ENCODE measurements at regions not wholly inside any gene's neighbourhood (a gene's known extent, or its start where the extent isn't known, plus 50 kb on each side); places are given as distances from the start of the nearest gene placed in this dataset.
A peak's percentile ranks its signal among the peaks of the same experiment; 100 is the strongest.

DNA sequence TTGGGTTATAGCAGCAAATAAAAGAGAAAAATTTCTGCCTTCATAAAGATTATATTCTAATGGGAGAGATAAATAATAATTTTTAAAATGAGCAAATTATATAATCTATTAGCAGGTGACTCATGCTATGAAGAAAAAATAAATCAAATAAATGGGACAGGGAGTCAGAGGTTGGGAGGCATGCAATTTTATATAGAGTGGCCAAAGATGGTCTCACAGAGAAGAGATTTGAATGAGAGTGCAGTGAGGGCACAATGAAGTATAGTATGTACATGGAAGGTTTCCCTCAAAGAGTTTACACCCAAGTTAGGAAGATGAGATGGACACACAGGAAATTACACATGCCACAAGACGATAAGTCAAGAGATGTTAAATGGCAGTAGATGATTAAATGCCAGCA is 369.4 kb downstream of the TXNL1 start:
- TF ChIP-seq ESRRG (CRISPR knock-in tag; IDR thresholded peaks at IDR 0.05): no peak
- TF ChIP-seq, protein P1, sequence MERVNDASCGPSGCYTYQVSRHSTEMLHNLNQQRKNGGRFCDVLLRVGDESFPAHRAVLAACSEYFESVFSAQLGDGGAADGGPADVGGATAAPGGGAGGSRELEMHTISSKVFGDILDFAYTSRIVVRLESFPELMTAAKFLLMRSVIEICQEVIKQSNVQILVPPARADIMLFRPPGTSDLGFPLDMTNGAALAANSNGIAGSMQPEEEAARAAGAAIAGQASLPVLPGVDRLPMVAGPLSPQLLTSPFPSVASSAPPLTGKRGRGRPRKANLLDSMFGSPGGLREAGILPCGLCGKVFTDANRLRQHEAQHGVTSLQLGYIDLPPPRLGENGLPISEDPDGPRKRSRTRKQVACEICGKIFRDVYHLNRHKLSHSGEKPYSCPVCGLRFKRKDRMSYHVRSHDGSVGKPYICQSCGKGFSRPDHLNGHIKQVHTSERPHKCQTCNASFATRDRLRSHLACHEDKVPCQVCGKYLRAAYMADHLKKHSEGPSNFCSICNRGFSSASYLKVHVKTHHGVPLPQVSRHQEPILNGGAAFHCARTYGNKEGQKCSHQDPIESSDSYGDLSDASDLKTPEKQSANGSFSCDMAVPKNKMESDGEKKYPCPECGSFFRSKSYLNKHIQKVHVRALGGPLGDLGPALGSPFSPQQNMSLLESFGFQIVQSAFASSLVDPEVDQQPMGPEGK (CRISPR knock-in tag; IDR thresholded peaks at IDR 0.05; ENCODE audit: borderline replicate concordance): no peak
- no peak for ATAC-seq

DNA sequence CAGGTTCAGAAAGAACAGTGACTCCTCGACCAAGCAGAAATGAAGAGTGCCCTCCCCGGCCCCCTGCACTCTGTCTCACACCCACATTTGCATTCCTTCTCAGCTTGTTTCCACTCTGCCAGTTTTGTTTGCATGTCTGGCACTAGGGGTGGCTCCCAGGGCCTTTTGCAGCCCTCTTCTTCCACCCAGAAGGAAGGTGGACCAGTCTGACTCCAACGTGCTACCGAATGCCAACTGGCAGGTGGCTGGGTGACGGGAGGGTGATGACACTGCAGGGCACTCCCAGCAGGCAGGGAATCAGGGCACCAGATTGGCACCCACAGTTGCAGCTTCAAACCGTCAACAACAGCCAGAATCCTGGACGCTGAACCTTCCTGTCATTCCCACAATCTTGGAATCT is 371.1 kb downstream of the TXNL1 start:
- ATAC-seq: no peak
- TF ChIP-seq ZFP30 (CRISPR knock-in tag; IDR thresholded peaks at IDR 0.05) (no peak), SNAI2 (CRISPR knock-in tag; IDR thresholded peaks at IDR 0.05) (no peak), TOX (CRISPR knock-in tag; IDR thresholded peaks at IDR 0.05; ENCODE audit: borderline replicate concordance) (no peak), TCF4 (CRISPR knock-in tag; IDR thresholded peaks at IDR 0.05; ENCODE audit: borderline replicate concordance) (no peak)
- TF ChIP-seq, protein P1 (CRISPR knock-in tag; IDR thresholded peaks at IDR 0.05; ENCODE audit: borderline replicate concordance): no peak
- TF ChIP-seq, protein P2, sequence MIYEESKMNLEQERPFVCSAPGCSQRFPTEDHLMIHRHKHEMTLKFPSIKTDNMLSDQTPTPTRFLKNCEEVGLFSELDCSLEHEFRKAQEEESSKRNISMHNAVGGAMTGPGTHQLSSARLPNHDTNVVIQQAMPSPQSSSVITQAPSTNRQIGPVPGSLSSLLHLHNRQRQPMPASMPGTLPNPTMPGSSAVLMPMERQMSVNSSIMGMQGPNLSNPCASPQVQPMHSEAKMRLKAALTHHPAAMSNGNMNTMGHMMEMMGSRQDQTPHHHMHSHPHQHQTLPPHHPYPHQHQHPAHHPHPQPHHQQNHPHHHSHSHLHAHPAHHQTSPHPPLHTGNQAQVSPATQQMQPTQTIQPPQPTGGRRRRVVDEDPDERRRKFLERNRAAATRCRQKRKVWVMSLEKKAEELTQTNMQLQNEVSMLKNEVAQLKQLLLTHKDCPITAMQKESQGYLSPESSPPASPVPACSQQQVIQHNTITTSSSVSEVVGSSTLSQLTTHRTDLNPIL (CRISPR knock-in tag; IDR thresholded peaks at IDR 0.05; ENCODE audit: low read depth): no peak

DNA sequence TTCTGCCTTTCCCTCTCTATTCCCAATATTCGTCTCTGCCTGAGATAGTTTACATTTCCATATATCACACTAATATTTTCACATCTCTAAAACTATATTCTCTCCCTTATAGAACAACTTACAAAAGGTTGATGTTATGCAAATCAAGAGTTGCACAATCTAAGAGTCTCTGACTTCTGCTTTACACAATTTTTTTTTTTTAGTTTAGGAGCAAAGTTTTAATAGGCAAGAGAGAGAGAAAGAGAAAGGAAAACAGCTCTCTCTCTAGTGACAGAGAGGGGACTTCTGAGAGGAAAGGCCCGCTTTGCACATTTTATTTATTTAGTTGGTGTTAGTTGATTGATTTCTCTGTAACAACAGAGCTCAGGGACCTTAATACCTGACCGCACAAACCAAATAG is 380.2 kb downstream of the TXNL1 start:
- TF ChIP-seq RARB (CRISPR knock-in tag; IDR thresholded peaks at IDR 0.05): no peak
- no peak for TF ChIP-seq ARNTL (CRISPR knock-in tag; IDR thresholded peaks at IDR 0.05; ENCODE audit: borderline replicate concordance, low read depth)
- no peak for ATAC-seq

DNA sequence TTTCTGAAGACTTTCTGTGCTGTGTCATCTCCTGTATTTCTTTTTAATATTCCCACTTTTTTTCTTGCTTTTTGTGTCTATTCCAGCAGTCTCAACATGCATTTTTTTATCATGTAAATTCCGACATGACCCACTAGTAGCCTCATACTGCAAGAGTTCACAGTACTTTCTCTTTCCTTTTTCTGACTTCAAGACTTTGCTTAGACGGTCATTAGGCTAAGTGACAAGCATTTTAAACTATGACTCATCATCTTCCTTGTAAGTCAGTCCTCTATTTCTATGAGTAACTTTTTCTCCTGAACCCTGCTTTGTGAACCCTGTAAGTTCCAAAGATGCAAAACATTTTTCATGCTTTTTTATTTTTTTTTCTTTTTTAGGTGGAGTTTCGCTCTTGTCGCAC is 381.2 kb downstream of the TXNL1 start:
- ATAC-seq: peak; percentile 81
- TF ChIP-seq TCF4 (CRISPR knock-in tag; IDR thresholded peaks at IDR 0.05; ENCODE audit: borderline replicate concordance) (no peak), GLIS3 (CRISPR knock-in tag; IDR thresholded peaks at IDR 0.05) (no peak), ZC3H10 (CRISPR knock-in tag; IDR thresholded peaks at IDR 0.05) (no peak), ARNTL (CRISPR knock-in tag; IDR thresholded peaks at IDR 0.05; ENCODE audit: borderline replicate concordance, low read depth) (no peak), ZNF70 (CRISPR knock-in tag; IDR thresholded peaks at IDR 0.05) (no peak), ZNF8 (CRISPR knock-in tag; IDR thresholded peaks at IDR 0.05) (no peak), PPARA (CRISPR knock-in tag; IDR thresholded peaks at IDR 0.05; ENCODE audit: borderline replicate concordance) (no peak), SNAI2 (CRISPR knock-in tag; IDR thresholded peaks at IDR 0.05) (no peak), CSDC2 (CRISPR knock-in tag; IDR thresholded peaks at IDR 0.05) (no peak), ZNF565 (CRISPR knock-in tag; conservative IDR thresholded peaks at IDR 0.05; ENCODE audit: low read depth) (no peak), BACH2 (CRISPR knock-in tag; IDR thresholded peaks at IDR 0.05; ENCODE audit: borderline replicate concordance) (no peak), ZFP30 (CRISPR knock-in tag; IDR thresholded peaks at IDR 0.05) (no peak)
- TF ChIP-seq, protein P3, sequence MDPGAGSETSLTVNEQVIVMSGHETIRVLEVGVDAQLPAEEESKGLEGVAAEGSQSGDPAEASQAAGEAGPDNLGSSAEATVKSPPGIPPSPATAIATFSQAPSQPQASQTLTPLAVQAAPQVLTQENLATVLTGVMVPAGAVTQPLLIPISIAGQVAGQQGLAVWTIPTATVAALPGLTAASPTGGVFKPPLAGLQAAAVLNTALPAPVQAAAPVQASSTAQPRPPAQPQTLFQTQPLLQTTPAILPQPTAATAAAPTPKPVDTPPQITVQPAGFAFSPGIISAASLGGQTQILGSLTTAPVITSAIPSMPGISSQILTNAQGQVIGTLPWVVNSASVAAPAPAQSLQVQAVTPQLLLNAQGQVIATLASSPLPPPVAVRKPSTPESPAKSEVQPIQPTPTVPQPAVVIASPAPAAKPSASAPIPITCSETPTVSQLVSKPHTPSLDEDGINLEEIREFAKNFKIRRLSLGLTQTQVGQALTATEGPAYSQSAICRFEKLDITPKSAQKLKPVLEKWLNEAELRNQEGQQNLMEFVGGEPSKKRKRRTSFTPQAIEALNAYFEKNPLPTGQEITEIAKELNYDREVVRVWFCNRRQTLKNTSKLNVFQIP (CRISPR knock-in tag; IDR thresholded peaks at IDR 0.05; ENCODE audit: borderline replicate concordance, low read depth): no peak
- TF ChIP-seq, protein P4, sequence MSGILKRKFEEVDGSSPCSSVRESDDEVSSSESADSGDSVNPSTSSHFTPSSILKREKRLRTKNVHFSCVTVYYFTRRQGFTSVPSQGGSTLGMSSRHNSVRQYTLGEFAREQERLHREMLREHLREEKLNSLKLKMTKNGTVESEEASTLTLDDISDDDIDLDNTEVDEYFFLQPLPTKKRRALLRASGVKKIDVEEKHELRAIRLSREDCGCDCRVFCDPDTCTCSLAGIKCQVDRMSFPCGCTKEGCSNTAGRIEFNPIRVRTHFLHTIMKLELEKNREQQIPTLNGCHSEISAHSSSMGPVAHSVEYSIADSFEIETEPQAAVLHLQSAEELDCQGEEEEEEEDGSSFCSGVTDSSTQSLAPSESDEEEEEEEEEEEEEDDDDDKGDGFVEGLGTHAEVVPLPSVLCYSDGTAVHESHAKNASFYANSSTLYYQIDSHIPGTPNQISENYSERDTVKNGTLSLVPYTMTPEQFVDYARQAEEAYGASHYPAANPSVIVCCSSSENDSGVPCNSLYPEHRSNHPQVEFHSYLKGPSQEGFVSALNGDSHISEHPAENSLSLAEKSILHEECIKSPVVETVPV (CRISPR knock-in tag; IDR thresholded peaks at IDR 0.05): no peak

DNA sequence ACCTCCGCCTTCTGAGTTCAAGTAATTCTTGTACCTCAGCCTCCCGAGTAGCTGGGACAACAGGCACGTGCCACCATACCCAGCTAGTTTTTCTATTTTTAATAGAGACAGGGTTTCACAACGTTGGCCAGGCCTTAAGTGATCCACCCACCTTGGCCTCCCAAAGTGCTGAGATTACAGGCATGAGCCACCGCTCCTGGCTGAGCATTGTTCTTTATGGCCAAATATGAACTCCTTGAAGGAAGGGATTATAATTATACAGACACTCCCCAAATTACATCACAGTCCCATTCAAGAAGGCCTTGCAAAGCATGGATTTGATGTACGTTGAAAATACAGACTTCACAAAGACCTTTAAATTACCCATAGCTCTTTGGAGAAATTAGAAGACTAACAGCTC is 381.7 kb downstream of the TXNL1 start:
- ATAC-seq: no peak
- no peak for TF ChIP-seq OSR1 (CRISPR knock-in tag; IDR thresholded peaks at IDR 0.05)
- TF ChIP-seq, protein P3 (CRISPR knock-in tag; IDR thresholded peaks at IDR 0.05; ENCODE audit: borderline replicate concordance, low read depth): no peak
- no peak for TF ChIP-seq ARNTL (CRISPR knock-in tag; IDR thresholded peaks at IDR 0.05; ENCODE audit: borderline replicate concordance, low read depth)
- TF ChIP-seq GLIS3 (CRISPR knock-in tag; IDR thresholded peaks at IDR 0.05): no peak
- TF ChIP-seq, protein P2 (CRISPR knock-in tag; IDR thresholded peaks at IDR 0.05; ENCODE audit: low read depth): no peak
- no peak for TF ChIP-seq TCF4 (CRISPR knock-in tag; IDR thresholded peaks at IDR 0.05; ENCODE audit: borderline replicate concordance)
- TF ChIP-seq CSDC2 (CRISPR knock-in tag; IDR thresholded peaks at IDR 0.05): no peak
- TF ChIP-seq ZFP3 (CRISPR knock-in tag; IDR thresholded peaks at IDR 0.05): no peak
- no peak for TF ChIP-seq ZC3H10 (CRISPR knock-in tag; IDR thresholded peaks at IDR 0.05)
- no peak for TF ChIP-seq ZNF70 (CRISPR knock-in tag; IDR thresholded peaks at IDR 0.05)
- no peak for TF ChIP-seq ISL1 (CRISPR knock-in tag; IDR thresholded peaks at IDR 0.05)
- no peak for TF ChIP-seq ZFP30 (CRISPR knock-in tag; IDR thresholded peaks at IDR 0.05)
- TF ChIP-seq ZNF8 (CRISPR knock-in tag; IDR thresholded peaks at IDR 0.05): no peak

Measured in SK-N-SH treated with all-trans-retinoic acid at 6 μM for 48 hours (cell line).